Osteocyte (in vitro differentiated cells): ENCODE measurements at regions not wholly inside any gene's neighbourhood (a gene's known extent, or its start where the extent isn't known, plus 50 kb on each side); places are given as distances from the start of the nearest gene placed in this dataset.

Experiments
- DNase-seq: peaks from one replicate; pipeline ENCODE4 v3.0.0; 2021; ENCODE audit warnings: mixed read lengths; ENCODE audit not compliant: unreplicated experiment; ENCODE audit errors: extremely low spot score
- H3K27ac Mint-ChIP-seq: one replicate; pipeline ENCODE4 v1.8.0; 2021; ENCODE audit warnings: mild to moderate bottlenecking, mixed read lengths; ENCODE audit not compliant: unreplicated experiment
- H3K27me3 Mint-ChIP-seq: one replicate; pipeline ENCODE4 v1.8.0; 2021; ENCODE audit warnings: mixed read lengths; ENCODE audit not compliant: unreplicated experiment
- H3K36me3 Mint-ChIP-seq: one replicate; pipeline ENCODE4 v1.8.0; 2021; ENCODE audit warnings: mixed read lengths; ENCODE audit not compliant: unreplicated experiment
- H3K4me1 Mint-ChIP-seq: one replicate; pipeline ENCODE4 v1.8.0; 2021; ENCODE audit warnings: mixed read lengths; ENCODE audit not compliant: unreplicated experiment
- H3K4me3 Mint-ChIP-seq: one replicate; pipeline ENCODE4 v1.8.0; 2021; ENCODE audit warnings: mild to moderate bottlenecking, moderate library complexity, mixed read lengths; ENCODE audit not compliant: unreplicated experiment
- H3K9me3 Mint-ChIP-seq: one replicate; pipeline ENCODE4 v1.8.0; 2021; ENCODE audit warnings: mixed read lengths; ENCODE audit not compliant: unreplicated experiment
- TF ChIP-seq, protein P1 (sequence below): fragments of 200-600 bp; sonication (generic); IDR thresholded peaks from 2 replicates; pipeline ENCODE4 v1.5.0; 2021; ENCODE audit warnings: antibody characterized with exemption, mild to moderate bottlenecking, moderate library complexity

DNA sequence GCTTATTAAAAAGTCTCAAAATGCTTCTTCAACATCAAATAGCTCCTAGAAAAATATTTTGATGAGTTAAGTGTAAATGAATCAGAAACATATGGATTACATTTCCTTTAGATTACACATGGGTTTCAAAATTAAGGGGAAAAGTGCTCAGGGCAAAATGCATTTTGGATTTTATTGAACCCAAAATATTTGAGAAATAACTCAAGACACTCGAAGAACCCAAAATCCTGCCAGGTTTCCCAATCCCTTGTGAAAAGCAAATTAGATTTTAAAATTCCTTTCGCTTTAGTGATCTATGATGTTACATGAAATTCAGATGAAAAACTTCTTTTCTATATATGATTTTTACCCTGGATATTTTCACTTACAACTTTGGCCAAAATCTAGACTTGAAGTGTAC is 847.4 kb upstream of the SOX9 start:
- H3K4me1 Mint-ChIP-seq = no peaks in the 10 kb centered on the region
- peaks cover 14% of the 10 kb centered on the region for H3K9me3 Mint-ChIP-seq
- H3K36me3 Mint-ChIP-seq = no peaks in the 10 kb centered on the region
- H3K4me3 Mint-ChIP-seq = no peak overlapping the region
- TF ChIP-seq, protein P1, sequence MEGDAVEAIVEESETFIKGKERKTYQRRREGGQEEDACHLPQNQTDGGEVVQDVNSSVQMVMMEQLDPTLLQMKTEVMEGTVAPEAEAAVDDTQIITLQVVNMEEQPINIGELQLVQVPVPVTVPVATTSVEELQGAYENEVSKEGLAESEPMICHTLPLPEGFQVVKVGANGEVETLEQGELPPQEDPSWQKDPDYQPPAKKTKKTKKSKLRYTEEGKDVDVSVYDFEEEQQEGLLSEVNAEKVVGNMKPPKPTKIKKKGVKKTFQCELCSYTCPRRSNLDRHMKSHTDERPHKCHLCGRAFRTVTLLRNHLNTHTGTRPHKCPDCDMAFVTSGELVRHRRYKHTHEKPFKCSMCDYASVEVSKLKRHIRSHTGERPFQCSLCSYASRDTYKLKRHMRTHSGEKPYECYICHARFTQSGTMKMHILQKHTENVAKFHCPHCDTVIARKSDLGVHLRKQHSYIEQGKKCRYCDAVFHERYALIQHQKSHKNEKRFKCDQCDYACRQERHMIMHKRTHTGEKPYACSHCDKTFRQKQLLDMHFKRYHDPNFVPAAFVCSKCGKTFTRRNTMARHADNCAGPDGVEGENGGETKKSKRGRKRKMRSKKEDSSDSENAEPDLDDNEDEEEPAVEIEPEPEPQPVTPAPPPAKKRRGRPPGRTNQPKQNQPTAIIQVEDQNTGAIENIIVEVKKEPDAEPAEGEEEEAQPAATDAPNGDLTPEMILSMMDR = no peak
- no peak overlapping the region for H3K27ac Mint-ChIP-seq
- peaks cover 8% of the 10 kb centered on the region for H3K27me3 Mint-ChIP-seq
- no peak for DNase-seq

DNA sequence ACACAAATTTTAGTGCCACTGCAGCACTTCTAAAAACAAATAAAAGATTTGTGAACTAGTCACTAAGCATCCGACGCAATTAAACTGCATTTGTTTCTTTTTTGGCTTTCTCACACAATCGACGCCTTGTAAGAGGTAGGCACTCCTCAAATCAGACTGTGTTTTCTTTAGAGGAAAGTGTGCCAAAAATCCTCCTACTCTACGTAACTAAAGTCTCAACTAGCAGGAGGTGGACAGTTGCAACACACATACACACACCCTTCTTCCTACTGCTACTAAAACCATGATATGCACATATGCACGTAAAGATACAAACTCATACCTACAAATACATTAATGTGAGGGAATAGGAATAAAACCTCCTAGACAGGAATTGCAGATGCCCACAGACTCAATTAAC is 844.7 kb upstream of the SOX9 start:
- Mint-ChIP-seq H3K4me1 (no peaks in the 10 kb centered on the region), H3K27ac (no peak overlapping the region), H3K36me3 (no peaks in the 10 kb centered on the region), H3K4me3 (no peak overlapping the region), H3K27me3 (peaks cover 8% of the 10 kb centered on the region), H3K9me3 (peaks cover 7% of the 10 kb centered on the region)
- TF ChIP-seq, protein P1 = no peak
- DNase-seq = no peak

DNA sequence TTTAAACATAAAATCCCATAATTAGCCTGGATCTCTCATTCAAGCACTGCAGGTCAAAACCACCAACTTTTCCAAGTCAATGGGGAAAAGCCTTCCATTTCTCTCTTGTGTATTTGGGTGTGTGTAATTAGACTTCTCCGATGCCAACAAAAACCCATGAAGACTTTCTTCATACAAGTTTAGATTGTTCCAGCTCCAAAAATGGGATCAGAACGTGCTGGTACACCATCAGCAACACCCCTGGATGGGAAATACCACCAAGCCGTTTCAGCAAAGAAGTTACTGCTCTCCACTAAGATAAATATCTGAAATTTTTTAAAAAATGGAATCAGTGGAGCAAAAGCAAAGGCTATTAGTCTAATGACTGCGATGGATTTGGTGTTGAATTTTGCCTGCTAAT is 837.3 kb upstream of the SOX9 start:
- no peak for DNase-seq
- H3K9me3 Mint-ChIP-seq = peaks cover 5% of the 10 kb centered on the region
- H3K4me1 Mint-ChIP-seq = no peaks in the 10 kb centered on the region
- H3K4me3 Mint-ChIP-seq = no peak overlapping the region
- H3K36me3 Mint-ChIP-seq = no peaks in the 10 kb centered on the region
- H3K27ac Mint-ChIP-seq = no peak overlapping the region
- TF ChIP-seq, protein P1 = no peak
- H3K27me3 Mint-ChIP-seq = peaks cover 2% of the 10 kb centered on the region

DNA sequence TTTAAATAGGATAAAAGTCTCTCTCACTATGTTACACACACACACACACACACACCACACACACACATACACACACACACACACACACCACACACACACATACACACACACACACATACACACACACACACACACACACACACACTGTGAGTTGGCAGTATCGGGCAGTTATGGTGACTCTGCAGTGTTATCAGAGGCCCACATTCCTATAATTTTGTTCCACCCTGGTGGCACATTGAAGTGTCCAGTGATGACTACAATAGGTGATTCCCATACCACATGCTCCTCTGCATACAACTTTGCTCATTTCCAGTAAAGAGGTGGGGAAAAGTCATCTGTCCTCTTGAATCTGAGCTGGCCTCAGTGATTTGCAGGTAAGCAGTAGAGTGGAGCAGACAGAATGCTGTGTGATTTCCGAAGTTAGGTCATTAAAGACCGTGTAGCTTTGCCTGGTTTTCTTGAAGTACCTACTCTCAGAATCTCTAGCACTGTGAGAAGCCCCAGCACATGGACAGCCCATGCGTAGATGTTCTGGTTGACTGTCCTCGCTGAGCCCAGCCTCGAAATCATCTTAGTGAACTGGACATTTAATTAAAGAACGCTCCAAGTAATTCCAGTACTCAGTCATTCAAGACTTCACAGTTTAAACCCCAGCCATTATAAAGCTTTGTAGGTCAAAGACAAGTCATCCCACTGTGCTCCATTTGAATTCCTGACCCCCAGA is 836.6 kb upstream of the SOX9 start:
- Mint-ChIP-seq H3K27me3 (peaks cover 2% of the 10 kb centered on the region), H3K4me1 (no peaks in the 10 kb centered on the region), H3K36me3 (no peaks in the 10 kb centered on the region), H3K27ac (no peak overlapping the region), H3K9me3 (peaks cover 5% of the 10 kb centered on the region), H3K4me3 (no peak overlapping the region)
- TF ChIP-seq, protein P1 = no peak
- DNase-seq = no peak

DNA sequence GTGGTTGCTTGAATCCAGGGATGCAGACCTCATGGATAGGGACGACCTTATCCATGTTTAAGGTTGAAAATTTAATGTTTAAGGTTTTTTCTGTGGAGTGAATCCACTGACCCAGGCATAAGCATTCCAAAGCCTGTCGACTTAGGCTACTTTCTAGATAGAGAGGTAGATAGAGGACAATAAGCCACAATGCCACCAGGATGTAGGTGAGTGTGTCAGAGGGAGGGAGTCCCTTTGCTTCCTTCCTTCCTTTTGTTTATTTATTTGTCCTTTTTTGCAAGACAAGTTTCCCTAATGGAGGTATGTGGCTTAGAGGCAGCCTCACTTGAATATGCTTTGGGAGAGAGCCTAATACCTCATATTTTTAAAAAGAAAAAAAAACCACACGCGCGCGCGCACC is 834.2 kb upstream of the SOX9 start:
- H3K9me3 Mint-ChIP-seq = peaks cover 5% of the 10 kb centered on the region
- no peaks in the 10 kb centered on the region for H3K4me1 Mint-ChIP-seq
- peaks cover 2% of the 10 kb centered on the region for H3K27me3 Mint-ChIP-seq
- DNase-seq = no peak
- no peak overlapping the region for H3K27ac Mint-ChIP-seq
- H3K36me3 Mint-ChIP-seq = no peaks in the 10 kb centered on the region
- TF ChIP-seq, protein P1 = no peak
- H3K4me3 Mint-ChIP-seq = no peak overlapping the region
